A549 (cell line): ENCODE measurements at regions not wholly inside any gene's neighbourhood (a gene's known extent, or its start where the extent isn't known, plus 50 kb on each side); places are given as distances from the start of the nearest gene placed in this dataset.

Experiments
- CHD2 ChIP-seq: fragments of 150-350 bp; IDR thresholded peaks from 2 replicates; pipeline ENCODE4 v1.6.1; 2014; ENCODE audit warnings: low read length; ENCODE audit not compliant: partially characterized antibody
- EHMT2 ChIP-seq: fragments of 200-600 bp; sonication (generic); IDR thresholded peaks from 2 replicates; pipeline ENCODE4 v1.6.1; 2016; ENCODE audit warnings: antibody characterized with exemption, low read depth, mild to moderate bottlenecking, moderate library complexity
- EP300 ChIP-seq, 2 experiments: fragments of >200 bp; sonication (Bioruptor Twin); formaldehyde crosslinking; IDR thresholded peaks; 2 replicates in 1 of 2; 3 replicates in 1 of 2; pipeline ENCODE4 v1.6.1; 2016 to 2017
- JUN ChIP-seq, 2 experiments: fragments of >200 bp; sonication (Bioruptor Twin); formaldehyde crosslinking; IDR thresholded peaks; 2 replicates in 1 of 2; 3 replicates in 1 of 2; pipeline ENCODE4 v1.6.1; 2016 to 2017
- JUNB ChIP-seq: fragments of >200 bp; sonication (Bioruptor Twin); formaldehyde crosslinking; IDR thresholded peaks from 2 replicates; pipeline ENCODE4 v1.6.1; 2016
- MAFK ChIP-seq: fragments of 450-650 bp; IDR thresholded peaks from 2 replicates; pipeline ENCODE4 v1.6.1; 2014; ENCODE audit not compliant: partially characterized antibody
- MAZ ChIP-seq: fragments of 150-350 bp; IDR thresholded peaks from 2 replicates; pipeline ENCODE4 v1.6.1; 2014; ENCODE audit warnings: antibody characterized with exemption, low read depth, low read length, borderline replicate concordance
- NPAS2 ChIP-seq: fragments of 250-450 bp; sonication (Bioruptor Pico); IDR thresholded peaks from 2 replicates; pipeline ENCODE4 v1.8.0; 2022; ENCODE audit warnings: mild to moderate bottlenecking, moderate library complexity, borderline replicate concordance
- RNF2 ChIP-seq: fragments of 200-600 bp; sonication (generic); IDR thresholded peaks from 2 replicates; pipeline ENCODE4 v1.6.1; 2016; ENCODE audit warnings: low read depth, mild to moderate bottlenecking, antibody characterized with exemption, moderate library complexity, borderline replicate concordance
- SMC3 ChIP-seq: fragments of >200 bp; sonication (Bioruptor Twin); formaldehyde crosslinking; IDR thresholded peaks from 3 replicates; pipeline ENCODE4 v1.6.1; 2018; ENCODE audit warnings: inconsistent platforms
- TF ChIP-seq, protein P1 (sequence below): fragments of >200 bp; sonication (Bioruptor Twin); formaldehyde crosslinking; IDR thresholded peaks from 3 replicates; pipeline ENCODE4 v1.5.1; 2016
- TF ChIP-seq, protein P2 (sequence below): fragments of 450-650 bp; IDR thresholded peaks from 2 replicates; pipeline ENCODE4 v1.6.1; 2014; ENCODE audit warnings: antibody characterized with exemption
- TF ChIP-seq, protein P3 (sequence below): fragments of 200-600 bp; sonication (generic); IDR thresholded peaks from 2 replicates; pipeline ENCODE4 v1.6.1; 2016; ENCODE audit warnings: antibody characterized with exemption, mild to moderate bottlenecking, moderate library complexity

DNA sequence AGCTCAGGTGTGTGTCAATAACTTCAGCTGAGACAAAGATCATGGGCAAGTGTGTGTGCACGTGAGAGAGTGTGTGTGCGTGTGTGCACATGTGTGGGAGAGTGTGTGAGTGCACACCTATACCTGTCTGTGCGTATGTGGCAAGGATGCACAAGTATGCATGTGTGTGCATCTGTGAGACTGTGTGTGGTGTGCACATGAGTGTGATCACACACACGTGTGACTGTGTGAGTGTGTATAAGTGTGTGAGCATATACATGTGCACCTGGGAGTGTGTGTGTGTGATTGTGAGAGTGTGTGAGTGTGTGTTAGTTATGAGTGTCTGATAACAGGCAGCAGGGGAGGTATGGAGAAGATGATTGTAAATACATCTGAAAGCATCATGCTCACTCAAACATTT is 657.3 kb upstream of the PFKP start:
- TF ChIP-seq, protein P1, sequence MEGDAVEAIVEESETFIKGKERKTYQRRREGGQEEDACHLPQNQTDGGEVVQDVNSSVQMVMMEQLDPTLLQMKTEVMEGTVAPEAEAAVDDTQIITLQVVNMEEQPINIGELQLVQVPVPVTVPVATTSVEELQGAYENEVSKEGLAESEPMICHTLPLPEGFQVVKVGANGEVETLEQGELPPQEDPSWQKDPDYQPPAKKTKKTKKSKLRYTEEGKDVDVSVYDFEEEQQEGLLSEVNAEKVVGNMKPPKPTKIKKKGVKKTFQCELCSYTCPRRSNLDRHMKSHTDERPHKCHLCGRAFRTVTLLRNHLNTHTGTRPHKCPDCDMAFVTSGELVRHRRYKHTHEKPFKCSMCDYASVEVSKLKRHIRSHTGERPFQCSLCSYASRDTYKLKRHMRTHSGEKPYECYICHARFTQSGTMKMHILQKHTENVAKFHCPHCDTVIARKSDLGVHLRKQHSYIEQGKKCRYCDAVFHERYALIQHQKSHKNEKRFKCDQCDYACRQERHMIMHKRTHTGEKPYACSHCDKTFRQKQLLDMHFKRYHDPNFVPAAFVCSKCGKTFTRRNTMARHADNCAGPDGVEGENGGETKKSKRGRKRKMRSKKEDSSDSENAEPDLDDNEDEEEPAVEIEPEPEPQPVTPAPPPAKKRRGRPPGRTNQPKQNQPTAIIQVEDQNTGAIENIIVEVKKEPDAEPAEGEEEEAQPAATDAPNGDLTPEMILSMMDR, result no peak
- no peak for TF ChIP-seq CHD2
- TF ChIP-seq MAFK, result no peak
- TF ChIP-seq, protein P2, sequence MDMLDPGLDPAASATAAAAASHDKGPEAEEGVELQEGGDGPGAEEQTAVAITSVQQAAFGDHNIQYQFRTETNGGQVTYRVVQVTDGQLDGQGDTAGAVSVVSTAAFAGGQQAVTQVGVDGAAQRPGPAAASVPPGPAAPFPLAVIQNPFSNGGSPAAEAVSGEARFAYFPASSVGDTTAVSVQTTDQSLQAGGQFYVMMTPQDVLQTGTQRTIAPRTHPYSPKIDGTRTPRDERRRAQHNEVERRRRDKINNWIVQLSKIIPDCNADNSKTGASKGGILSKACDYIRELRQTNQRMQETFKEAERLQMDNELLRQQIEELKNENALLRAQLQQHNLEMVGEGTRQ, result no peak
- no peak for TF ChIP-seq EP300 (IDR thresholded peaks at IDR 0.05)
- no peak for TF ChIP-seq MAZ
- no peak for TF ChIP-seq JUN (IDR thresholded peaks at IDR 0.05)
- TF ChIP-seq SMC3, result no peak
- no peak for TF ChIP-seq JUNB
- no peak for TF ChIP-seq NPAS2 (CRISPR knock-in tag)
- TF ChIP-seq, protein P3, sequence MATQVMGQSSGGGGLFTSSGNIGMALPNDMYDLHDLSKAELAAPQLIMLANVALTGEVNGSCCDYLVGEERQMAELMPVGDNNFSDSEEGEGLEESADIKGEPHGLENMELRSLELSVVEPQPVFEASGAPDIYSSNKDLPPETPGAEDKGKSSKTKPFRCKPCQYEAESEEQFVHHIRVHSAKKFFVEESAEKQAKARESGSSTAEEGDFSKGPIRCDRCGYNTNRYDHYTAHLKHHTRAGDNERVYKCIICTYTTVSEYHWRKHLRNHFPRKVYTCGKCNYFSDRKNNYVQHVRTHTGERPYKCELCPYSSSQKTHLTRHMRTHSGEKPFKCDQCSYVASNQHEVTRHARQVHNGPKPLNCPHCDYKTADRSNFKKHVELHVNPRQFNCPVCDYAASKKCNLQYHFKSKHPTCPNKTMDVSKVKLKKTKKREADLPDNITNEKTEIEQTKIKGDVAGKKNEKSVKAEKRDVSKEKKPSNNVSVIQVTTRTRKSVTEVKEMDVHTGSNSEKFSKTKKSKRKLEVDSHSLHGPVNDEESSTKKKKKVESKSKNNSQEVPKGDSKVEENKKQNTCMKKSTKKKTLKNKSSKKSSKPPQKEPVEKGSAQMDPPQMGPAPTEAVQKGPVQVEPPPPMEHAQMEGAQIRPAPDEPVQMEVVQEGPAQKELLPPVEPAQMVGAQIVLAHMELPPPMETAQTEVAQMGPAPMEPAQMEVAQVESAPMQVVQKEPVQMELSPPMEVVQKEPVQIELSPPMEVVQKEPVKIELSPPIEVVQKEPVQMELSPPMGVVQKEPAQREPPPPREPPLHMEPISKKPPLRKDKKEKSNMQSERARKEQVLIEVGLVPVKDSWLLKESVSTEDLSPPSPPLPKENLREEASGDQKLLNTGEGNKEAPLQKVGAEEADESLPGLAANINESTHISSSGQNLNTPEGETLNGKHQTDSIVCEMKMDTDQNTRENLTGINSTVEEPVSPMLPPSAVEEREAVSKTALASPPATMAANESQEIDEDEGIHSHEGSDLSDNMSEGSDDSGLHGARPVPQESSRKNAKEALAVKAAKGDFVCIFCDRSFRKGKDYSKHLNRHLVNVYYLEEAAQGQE, result no peak
- TF ChIP-seq EHMT2, result no peak
- no peak for TF ChIP-seq RNF2
